GM12873 (cell line): ENCODE measurements at regions not wholly inside any gene's neighbourhood (a gene's known extent, or its start where the extent isn't known, plus 50 kb on each side); places are given as distances from the start of the nearest gene placed in this dataset.

Source experiments
- CTCF ChIP-seq: IDR thresholded peaks from 2 replicates; pipeline ENCODE4 v1.5.1; 2012; ENCODE audit warnings: low read depth, mild to moderate bottlenecking, moderate library complexity, low read length, control low read depth; ENCODE audit not compliant: insufficient read depth; ENCODE audit errors: missing control alignments

- peak; percentile 2 for TF ChIP-seq CTCF
Measured at GRCh38 chr10:87436104-87436503, 68.6 kb upstream of the MINPP1 start.
